ENCODE measurements at regions not wholly inside any gene's neighbourhood (a gene's known extent, or its start where the extent isn't known, plus 50 kb on each side); places are given as distances from the start of the nearest gene placed in this dataset.
A peak's percentile ranks its signal among the peaks of the same experiment; 100 is the strongest.

GRCh38 chr3:193851428-193851847 lies 258.4 kb downstream of the OPA1 start:
- H3K4me1 ChIP-seq (replicated peaks in 1 of 2): peaks cover 0 to 10% of the 10 kb centered on the region in 2 donors
- H3K4me3 ChIP-seq: no peak overlapping the region
- no peak for ATAC-seq (replicated peaks in 6 of 8)
- H3K27ac ChIP-seq: no peak overlapping the region
- 23 to 100% (median 88%) methylated on average over 1 to 3 of the region's 3 CpGs; no CpG with 5 or more reads in 2 of the 10 experiments for WGBS, 10 experiments
- in situ Hi-C loops (cut with MboI; ENCODE audit: low pct_unique_long_range_greater_than_20kb in 2 of 9, low sequenced_read_pairs in 9 of 9, unreplicated experiment in 9 of 9): no loop called here

- H3K4me1 ChIP-seq (replicated peaks in 1 of 2): peaks cover 0 to 10% of the 10 kb centered on the region in 2 donors
- H3K4me3 ChIP-seq: no peak overlapping the region
- in situ Hi-C loops (cut with MboI; ENCODE audit: low pct_unique_long_range_greater_than_20kb in 2 of 9, low sequenced_read_pairs in 9 of 9, unreplicated experiment in 9 of 9): no loop called here
- H3K27ac ChIP-seq: peak overlapping the region in 1 of 2 donors; percentile 14
- peak in 4 of 8 experiments; percentile 30 to 39 (median 35) for ATAC-seq (replicated peaks in 6 of 8)
- 7 to 67% (median 21%) methylated on average over 1 to 10 of the region's 13 CpGs; no CpG with 5 or more reads in 3 of the 10 experiments for WGBS, 10 experiments
These were observed 259.1 kb downstream of the OPA1 start for GRCh38 chr3:193851941-193852674.

GRCh38 chr3:193852901-193853300 lies 259.9 kb downstream of the OPA1 start:
- peaks cover 0 to 10% of the 10 kb centered on the region in 2 donors for H3K4me1 ChIP-seq (replicated peaks in 1 of 2)
- peak in 3 of 8 experiments; percentile 35 to 77 (median 63) for ATAC-seq (replicated peaks in 6 of 8)
- no peak overlapping the region for H3K4me3 ChIP-seq
- in situ Hi-C loops (cut with MboI; ENCODE audit: low pct_unique_long_range_greater_than_20kb in 2 of 9, low sequenced_read_pairs in 9 of 9, unreplicated experiment in 9 of 9): no loop called here
- 0 to 100% (median 50%) methylated on average over 1 of the region's 1 CpG; no CpG with 5 or more reads in 2 of the 10 experiments for WGBS, 10 experiments
- no peak overlapping the region for H3K27ac ChIP-seq

GRCh38 chr3:193853511-193854219 lies 260.7 kb downstream of the OPA1 start:
- ATAC-seq (replicated peaks in 6 of 8): peak in 2 of 8 experiments; percentile 6 to 15
- in situ Hi-C loops (cut with MboI; ENCODE audit: low pct_unique_long_range_greater_than_20kb in 2 of 9, low sequenced_read_pairs in 9 of 9, unreplicated experiment in 9 of 9): no loop called here
- 40 to 100% (median 75%) methylated on average over 1 to 3 of the region's 3 CpGs; no CpG with 5 or more reads in 3 of the 10 experiments for WGBS, 10 experiments
- Histone ChIP-seq H3K4me3 (no peak overlapping the region), H3K4me1 (replicated peaks in 1 of 2) (peaks cover 0 to 10% of the 10 kb centered on the region in 2 donors), H3K27ac (no peak overlapping the region)

- 14 to 100% (median 69%) methylated on average over 1 to 3 of the region's 3 CpGs; no CpG with 5 or more reads in 2 of the 10 experiments for WGBS, 10 experiments
- in situ Hi-C loops (cut with MboI; ENCODE audit: low pct_unique_long_range_greater_than_20kb in 2 of 9, low sequenced_read_pairs in 9 of 9, unreplicated experiment in 9 of 9): no loop called here
- Histone ChIP-seq H3K4me1 (replicated peaks in 1 of 2) (peaks cover 0 to 4% of the 10 kb centered on the region in 2 donors), H3K27ac (no peak overlapping the region), H3K4me3 (no peak overlapping the region)
- peak in 1 of 8 experiments; percentile 21 for ATAC-seq (replicated peaks in 6 of 8)
These were observed 265.0 kb downstream of the OPA1 start for GRCh38 chr3:193857996-193858395.

- WGBS, 10 experiments: 21 to 100% (median 77%) methylated on average over 1 to 3 of the region's 3 CpGs; no CpG with 5 or more reads in 6 of the 10 experiments
- ATAC-seq (replicated peaks in 6 of 8): peak in 1 of 8 experiments; percentile 33
- peaks cover 0 to 6% of the 10 kb centered on the region in 2 donors for H3K4me1 ChIP-seq (replicated peaks in 1 of 2)
- H3K27ac ChIP-seq: no peak overlapping the region
- H3K4me3 ChIP-seq: no peak overlapping the region
- in situ Hi-C loops (cut with MboI; ENCODE audit: low pct_unique_long_range_greater_than_20kb in 2 of 9, low sequenced_read_pairs in 9 of 9, unreplicated experiment in 9 of 9): no loop called here
These were observed 266.2 kb downstream of the OPA1 start for GRCh38 chr3:193859195-193859594.

GRCh38 chr3:193861012-193861411 lies 268.0 kb downstream of the OPA1 start:
- in situ Hi-C loops (cut with MboI; ENCODE audit: low pct_unique_long_range_greater_than_20kb in 2 of 9, low sequenced_read_pairs in 9 of 9, unreplicated experiment in 9 of 9): no loop called here
- Histone ChIP-seq H3K4me1 (replicated peaks in 1 of 2) (peaks cover 0 to 6% of the 10 kb centered on the region in 2 donors), H3K27ac (no peak overlapping the region), H3K4me3 (no peak overlapping the region)
- WGBS, 10 experiments: 50 to 100% (median 100%) methylated on average over 1 to 2 of the region's 2 CpGs; no CpG with 5 or more reads in 5 of the 10 experiments
- ATAC-seq (replicated peaks in 6 of 8): peak in 3 of 8 experiments; percentile 62 to 77 (median 77)

- in situ Hi-C loops (cut with MboI; ENCODE audit: low pct_unique_long_range_greater_than_20kb in 2 of 9, low sequenced_read_pairs in 9 of 9, unreplicated experiment in 9 of 9): no loop called here
- 60 to 100% (median 83%) methylated on average over 1 to 2 of the region's 4 CpGs; no CpG with 5 or more reads in 1 of the 10 experiments for WGBS, 10 experiments
- H3K4me1 ChIP-seq (replicated peaks in 1 of 2): peaks cover 0 to 6% of the 10 kb centered on the region in 2 donors
- H3K4me3 ChIP-seq: no peak overlapping the region
- H3K27ac ChIP-seq: no peak overlapping the region
- no peak for ATAC-seq (replicated peaks in 6 of 8)
These were observed 269.8 kb downstream of the OPA1 start for GRCh38 chr3:193862843-193863242.

GRCh38 chr3:193863657-193864357 lies 270.8 kb downstream of the OPA1 start:
- 53 to 97% (median 92%) methylated on average over 2 to 7 of the region's 9 CpGs; no CpG with 5 or more reads in 3 of the 10 experiments for WGBS, 10 experiments
- no peak overlapping the region for H3K4me3 ChIP-seq
- in situ Hi-C loops (cut with MboI; ENCODE audit: low pct_unique_long_range_greater_than_20kb in 2 of 9, low sequenced_read_pairs in 9 of 9, unreplicated experiment in 9 of 9): no loop called here
- ATAC-seq (replicated peaks in 6 of 8): no peak
- H3K27ac ChIP-seq: no peak overlapping the region
- H3K4me1 ChIP-seq (replicated peaks in 1 of 2): peaks cover 0 to 6% of the 10 kb centered on the region in 2 donors

GRCh38 chr3:193865339-193865738 lies 270.6 kb upstream of the HES1 start:
- in situ Hi-C loops (cut with MboI; ENCODE audit: low pct_unique_long_range_greater_than_20kb in 2 of 9, low sequenced_read_pairs in 9 of 9, unreplicated experiment in 9 of 9): no loop called here
- ATAC-seq (replicated peaks in 6 of 8): no peak
- Histone ChIP-seq H3K4me3 (no peak overlapping the region), H3K4me1 (replicated peaks in 1 of 2) (peaks cover 0 to 18% of the 10 kb centered on the region in 2 donors), H3K27ac (no peak overlapping the region)
- whole genome bisulfite sequencing, 10 experiments: 17 to 100% (median 81%) methylated on average over 1 of the region's 1 CpG; no CpG with 5 or more reads in 2 of the 10 experiments

- in situ Hi-C loops (cut with MboI; ENCODE audit: low pct_unique_long_range_greater_than_20kb in 2 of 9, low sequenced_read_pairs in 9 of 9, unreplicated experiment in 9 of 9): no loop called here
- H3K4me1 ChIP-seq (replicated peaks in 1 of 2): peaks cover 0 to 18% of the 10 kb centered on the region in 2 donors
- H3K27ac ChIP-seq: no peak overlapping the region
- 29 to 100% (median 56%) methylated on average over 1 to 4 of the region's 4 CpGs; no CpG with 5 or more reads in 2 of the 10 experiments for WGBS, 10 experiments
- H3K4me3 ChIP-seq: no peak overlapping the region
- ATAC-seq (replicated peaks in 6 of 8): peak in 1 of 8 experiments; percentile 76
These were observed 270.0 kb upstream of the HES1 start for GRCh38 chr3:193865896-193866480.

- in situ Hi-C loops (cut with MboI; ENCODE audit: low pct_unique_long_range_greater_than_20kb in 2 of 9, low sequenced_read_pairs in 9 of 9, unreplicated experiment in 9 of 9): no loop called here
- H3K4me3 ChIP-seq: no peak overlapping the region
- H3K4me1 ChIP-seq (replicated peaks in 1 of 2): peaks cover 0 to 13% of the 10 kb centered on the region in 2 donors
- H3K27ac ChIP-seq: no peak overlapping the region
- 94 to 100% (median 100%) methylated on average over 1 to 6 of the region's 7 CpGs; no CpG with 5 or more reads in 5 of the 10 experiments for WGBS, 10 experiments
- ATAC-seq (replicated peaks in 6 of 8): no peak
These were observed 267.4 kb upstream of the HES1 start for GRCh38 chr3:193868590-193868989.
